ENCODE measurements at regions not wholly inside any gene's neighbourhood (a gene's known extent, or its start where the extent isn't known, plus 50 kb on each side); places are given as distances from the start of the nearest gene placed in this dataset.

GRCh38 chr10:63066606-63067005 is 66.5 kb upstream of the NRBF2 start:
- Histone ChIP-seq H3K4me1 (no peaks in the 10 kb centered on the region), H3K9me3 (no peaks in the 10 kb centered on the region), H3K36me3 (no peaks in the 10 kb centered on the region), H3K27ac (no peak overlapping the region), H3K27me3 (no peaks in the 10 kb centered on the region), H3K4me3 (no peak overlapping the region)
- no peak for DNase-seq (ENCODE audit: low spot score in 2 of 2)
- intact Hi-C loops (cut with DNase I; ENCODE audit: low total_unique reads) = no loop called here
- TF ChIP-seq, protein P1, sequence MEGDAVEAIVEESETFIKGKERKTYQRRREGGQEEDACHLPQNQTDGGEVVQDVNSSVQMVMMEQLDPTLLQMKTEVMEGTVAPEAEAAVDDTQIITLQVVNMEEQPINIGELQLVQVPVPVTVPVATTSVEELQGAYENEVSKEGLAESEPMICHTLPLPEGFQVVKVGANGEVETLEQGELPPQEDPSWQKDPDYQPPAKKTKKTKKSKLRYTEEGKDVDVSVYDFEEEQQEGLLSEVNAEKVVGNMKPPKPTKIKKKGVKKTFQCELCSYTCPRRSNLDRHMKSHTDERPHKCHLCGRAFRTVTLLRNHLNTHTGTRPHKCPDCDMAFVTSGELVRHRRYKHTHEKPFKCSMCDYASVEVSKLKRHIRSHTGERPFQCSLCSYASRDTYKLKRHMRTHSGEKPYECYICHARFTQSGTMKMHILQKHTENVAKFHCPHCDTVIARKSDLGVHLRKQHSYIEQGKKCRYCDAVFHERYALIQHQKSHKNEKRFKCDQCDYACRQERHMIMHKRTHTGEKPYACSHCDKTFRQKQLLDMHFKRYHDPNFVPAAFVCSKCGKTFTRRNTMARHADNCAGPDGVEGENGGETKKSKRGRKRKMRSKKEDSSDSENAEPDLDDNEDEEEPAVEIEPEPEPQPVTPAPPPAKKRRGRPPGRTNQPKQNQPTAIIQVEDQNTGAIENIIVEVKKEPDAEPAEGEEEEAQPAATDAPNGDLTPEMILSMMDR (IDR thresholded peaks at IDR 0.05) = no peak
- TF ChIP-seq POLR2AphosphoS5 (IDR thresholded peaks at IDR 0.05) (no peak), POLR2A (IDR thresholded peaks at IDR 0.05) (no peak)

GRCh38 chr10:63064706-63065105 is 68.4 kb upstream of the NRBF2 start:
- H3K36me3 ChIP-seq = no peaks in the 10 kb centered on the region
- no peak for DNase-seq (ENCODE audit: low spot score in 2 of 2)
- intact Hi-C loops (cut with DNase I; ENCODE audit: low total_unique reads) = no loop called here
- H3K27ac ChIP-seq = peak overlapping the region; percentile 7 to 19
- TF ChIP-seq POLR2A (IDR thresholded peaks at IDR 0.05) = no peak
- TF ChIP-seq POLR2AphosphoS5 (IDR thresholded peaks at IDR 0.05) = no peak
- TF ChIP-seq, protein P1 (IDR thresholded peaks at IDR 0.05) = no peak
- peak overlapping the region in 1 of 3 donors; percentile 38 for H3K4me3 ChIP-seq
- no peaks in the 10 kb centered on the region for H3K9me3 ChIP-seq
- H3K27me3 ChIP-seq = no peaks in the 10 kb centered on the region
- H3K4me1 ChIP-seq = no peaks in the 10 kb centered on the region

DNA sequence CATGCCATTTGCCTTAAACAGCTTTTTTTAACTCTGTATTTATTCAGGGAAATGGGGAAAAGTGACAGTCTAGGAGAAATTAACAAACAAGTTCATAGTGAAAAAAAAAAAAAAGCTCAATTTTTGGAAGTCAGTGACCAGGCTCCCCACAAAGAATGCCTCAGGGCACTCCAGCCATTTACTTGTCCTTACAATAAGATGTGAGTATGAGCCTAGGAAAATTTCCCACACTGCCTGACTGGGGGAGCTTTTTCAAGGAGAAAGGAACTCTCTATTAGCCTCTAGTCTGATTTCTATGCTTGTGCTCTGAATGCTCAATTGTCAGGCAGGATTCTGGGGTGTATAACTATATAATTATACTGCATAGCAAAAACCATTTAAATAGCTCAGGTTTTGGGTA is 74.9 kb upstream of the NRBF2 start:
- no peaks in the 10 kb centered on the region for H3K36me3 ChIP-seq
- H3K4me1 ChIP-seq = no peaks in the 10 kb centered on the region
- no peak overlapping the region for H3K4me3 ChIP-seq
- TF ChIP-seq, protein P1 (IDR thresholded peaks at IDR 0.05) = no peak
- TF ChIP-seq POLR2A (IDR thresholded peaks at IDR 0.05) (no peak), POLR2AphosphoS5 (IDR thresholded peaks at IDR 0.05) (no peak)
- no peaks in the 10 kb centered on the region for H3K27me3 ChIP-seq
- H3K9me3 ChIP-seq = no peaks in the 10 kb centered on the region
- no peak for DNase-seq (ENCODE audit: low spot score in 2 of 2)
- no peak overlapping the region for H3K27ac ChIP-seq
- intact Hi-C loops (cut with DNase I; ENCODE audit: low total_unique reads) = no loop called here

- Histone ChIP-seq H3K9me3 (no peaks in the 10 kb centered on the region), H3K4me3 (no peak overlapping the region), H3K27me3 (no peaks in the 10 kb centered on the region), H3K27ac (no peak overlapping the region), H3K36me3 (no peaks in the 10 kb centered on the region), H3K4me1 (no peaks in the 10 kb centered on the region)
- TF ChIP-seq, protein P1 (IDR thresholded peaks at IDR 0.05) = no peak
- intact Hi-C loops (cut with DNase I; ENCODE audit: low total_unique reads) = no loop called here
- DNase-seq (ENCODE audit: low spot score in 2 of 2) = no peak
These were observed 75.6 kb upstream of the NRBF2 start for GRCh38 chr10:63057509-63057908.

GRCh38 chr10:63055705-63056104 is 77.4 kb upstream of the NRBF2 start:
- no peak overlapping the region for H3K4me3 ChIP-seq
- no peaks in the 10 kb centered on the region for H3K36me3 ChIP-seq
- no peaks in the 10 kb centered on the region for H3K4me1 ChIP-seq
- H3K9me3 ChIP-seq = no peaks in the 10 kb centered on the region
- intact Hi-C loops (cut with DNase I; ENCODE audit: low total_unique reads) = no loop called here
- no peak for DNase-seq (ENCODE audit: low spot score in 2 of 2)
- H3K27ac ChIP-seq = no peak overlapping the region
- TF ChIP-seq POLR2AphosphoS5 (IDR thresholded peaks at IDR 0.05) = no peak
- TF ChIP-seq, protein P1 (IDR thresholded peaks at IDR 0.05) = no peak
- no peak for TF ChIP-seq POLR2A (IDR thresholded peaks at IDR 0.05)
- no peaks in the 10 kb centered on the region for H3K27me3 ChIP-seq
